ENCODE measurements at regions not wholly inside any gene's neighbourhood (a gene's known extent, or its start where the extent isn't known, plus 50 kb on each side); places are given as distances from the start of the nearest gene placed in this dataset.

DNA sequence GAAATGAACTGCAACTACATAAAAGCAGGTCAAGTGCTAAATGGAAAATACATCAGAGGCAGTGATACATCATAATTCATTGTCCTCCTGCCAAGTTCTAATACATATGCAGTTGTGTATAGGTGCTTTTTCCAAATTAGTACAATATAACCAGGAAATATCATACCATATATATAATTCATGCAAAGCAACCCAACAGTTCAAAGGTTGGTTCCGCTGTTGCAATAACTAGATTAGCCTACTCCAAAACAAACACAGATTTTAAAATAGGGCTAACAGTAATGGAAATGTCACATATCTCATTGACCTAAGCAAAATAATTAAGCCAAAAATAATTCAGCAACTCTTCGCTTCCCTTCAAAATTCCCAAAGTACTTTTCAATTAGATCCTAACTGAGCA is 88.9 kb upstream of the NEBL start:
- TF ChIP-seq, protein P1, sequence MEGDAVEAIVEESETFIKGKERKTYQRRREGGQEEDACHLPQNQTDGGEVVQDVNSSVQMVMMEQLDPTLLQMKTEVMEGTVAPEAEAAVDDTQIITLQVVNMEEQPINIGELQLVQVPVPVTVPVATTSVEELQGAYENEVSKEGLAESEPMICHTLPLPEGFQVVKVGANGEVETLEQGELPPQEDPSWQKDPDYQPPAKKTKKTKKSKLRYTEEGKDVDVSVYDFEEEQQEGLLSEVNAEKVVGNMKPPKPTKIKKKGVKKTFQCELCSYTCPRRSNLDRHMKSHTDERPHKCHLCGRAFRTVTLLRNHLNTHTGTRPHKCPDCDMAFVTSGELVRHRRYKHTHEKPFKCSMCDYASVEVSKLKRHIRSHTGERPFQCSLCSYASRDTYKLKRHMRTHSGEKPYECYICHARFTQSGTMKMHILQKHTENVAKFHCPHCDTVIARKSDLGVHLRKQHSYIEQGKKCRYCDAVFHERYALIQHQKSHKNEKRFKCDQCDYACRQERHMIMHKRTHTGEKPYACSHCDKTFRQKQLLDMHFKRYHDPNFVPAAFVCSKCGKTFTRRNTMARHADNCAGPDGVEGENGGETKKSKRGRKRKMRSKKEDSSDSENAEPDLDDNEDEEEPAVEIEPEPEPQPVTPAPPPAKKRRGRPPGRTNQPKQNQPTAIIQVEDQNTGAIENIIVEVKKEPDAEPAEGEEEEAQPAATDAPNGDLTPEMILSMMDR (conservative IDR thresholded peaks at IDR 0.05 in 1 of 2, IDR thresholded peaks at IDR 0.05 in 1 of 2; ENCODE audit: low read depth in 1 of 2, low read length in 2 of 2) = no peak
- TF ChIP-seq EZH2 (IDR thresholded peaks at IDR 0.05; ENCODE audit: low read length, missing control alignments) = no peak
